Type B pancreatic cell (in vitro differentiated cells): ENCODE measurements at regions not wholly inside any gene's neighbourhood (a gene's known extent, or its start where the extent isn't known, plus 50 kb on each side); places are given as distances from the start of the nearest gene placed in this dataset.

Experiments
- DNase-seq: peaks from one replicate; pipeline ENCODE4 v3.0.0; 2021; ENCODE audit warnings: mixed read lengths; ENCODE audit not compliant: unreplicated experiment; ENCODE audit errors: extremely low spot score
- H3K27ac Mint-ChIP-seq: 2 replicates; pipeline ENCODE4 v1.8.0; 2021; ENCODE audit warnings: mild to moderate bottlenecking, mixed read lengths
- H3K27me3 Mint-ChIP-seq: 2 replicates; pipeline ENCODE4 v1.8.0; 2021; ENCODE audit warnings: mixed read lengths
- H3K36me3 Mint-ChIP-seq: 2 replicates; pipeline ENCODE4 v1.8.0; 2021; ENCODE audit warnings: mixed read lengths
- H3K4me1 Mint-ChIP-seq: one replicate; pipeline ENCODE4 v1.8.0; 2021; ENCODE audit warnings: mixed read lengths; ENCODE audit not compliant: unreplicated experiment
- H3K4me3 Mint-ChIP-seq: 2 replicates; pipeline ENCODE4 v1.8.0; 2021; ENCODE audit warnings: mild to moderate bottlenecking, mixed read lengths
- H3K9me3 Mint-ChIP-seq: 2 replicates; pipeline ENCODE4 v1.8.0; 2021; ENCODE audit warnings: mixed read lengths
- CTCF ChIP-seq: fragments of 200-600 bp; sonication (generic); conservative IDR thresholded peaks from 2 replicates; pipeline ENCODE4 v1.5.0; 2021; ENCODE audit warnings: antibody characterized with exemption, mild to moderate bottlenecking

- Mint-ChIP-seq H3K36me3 (no peaks in the 10 kb centered on the region), H3K4me1 (peaks cover 18% of the 10 kb centered on the region), H3K27me3 (no peaks in the 10 kb centered on the region), H3K9me3 (no peaks in the 10 kb centered on the region), H3K27ac (no peak overlapping the region), H3K4me3 (no peak overlapping the region)
- TF ChIP-seq CTCF, result no peak
- DNase-seq, result no peak
Measured at GRCh38 chr18:27793013-27793785, 383.7 kb downstream of the CDH2 start.

- Mint-ChIP-seq H3K4me1 (peaks cover 23% of the 10 kb centered on the region), H3K27me3 (peaks cover 3% of the 10 kb centered on the region), H3K27ac (no peak overlapping the region), H3K36me3 (no peaks in the 10 kb centered on the region), H3K9me3 (no peaks in the 10 kb centered on the region), H3K4me3 (no peak overlapping the region)
- DNase-seq, result no peak
- TF ChIP-seq CTCF, result no peak
Measured at GRCh38 chr18:27789406-27789805, 387.5 kb downstream of the CDH2 start.

GRCh38 chr18:27787547-27787946, 389.4 kb downstream of the CDH2 start:
- peaks cover 3% of the 10 kb centered on the region for H3K27me3 Mint-ChIP-seq
- H3K9me3 Mint-ChIP-seq, result no peaks in the 10 kb centered on the region
- no peak for DNase-seq
- no peak for TF ChIP-seq CTCF
- H3K4me3 Mint-ChIP-seq, result no peak overlapping the region
- no peaks in the 10 kb centered on the region for H3K36me3 Mint-ChIP-seq
- no peak overlapping the region for H3K27ac Mint-ChIP-seq
- H3K4me1 Mint-ChIP-seq, result peaks cover 13% of the 10 kb centered on the region

GRCh38 chr18:27785815-27786471, 391.0 kb downstream of the CDH2 start:
- peaks cover 3% of the 10 kb centered on the region for H3K27me3 Mint-ChIP-seq
- H3K27ac Mint-ChIP-seq, result no peak overlapping the region
- DNase-seq, result no peak
- H3K4me1 Mint-ChIP-seq, result peaks cover 11% of the 10 kb centered on the region
- no peak for TF ChIP-seq CTCF
- H3K9me3 Mint-ChIP-seq, result no peaks in the 10 kb centered on the region
- H3K4me3 Mint-ChIP-seq, result no peak overlapping the region
- H3K36me3 Mint-ChIP-seq, result no peaks in the 10 kb centered on the region

- no peak overlapping the region for H3K27ac Mint-ChIP-seq
- no peaks in the 10 kb centered on the region for H3K9me3 Mint-ChIP-seq
- no peaks in the 10 kb centered on the region for H3K4me1 Mint-ChIP-seq
- no peak overlapping the region for H3K4me3 Mint-ChIP-seq
- TF ChIP-seq CTCF, result no peak
- H3K36me3 Mint-ChIP-seq, result no peaks in the 10 kb centered on the region
- no peaks in the 10 kb centered on the region for H3K27me3 Mint-ChIP-seq
- DNase-seq, result no peak
Measured at GRCh38 chr18:27780061-27780745, 396.7 kb downstream of the CDH2 start.
